ENCODE measurements at regions not wholly inside any gene's neighbourhood (a gene's known extent, or its start where the extent isn't known, plus 50 kb on each side); places are given as distances from the start of the nearest gene placed in this dataset.

DNA sequence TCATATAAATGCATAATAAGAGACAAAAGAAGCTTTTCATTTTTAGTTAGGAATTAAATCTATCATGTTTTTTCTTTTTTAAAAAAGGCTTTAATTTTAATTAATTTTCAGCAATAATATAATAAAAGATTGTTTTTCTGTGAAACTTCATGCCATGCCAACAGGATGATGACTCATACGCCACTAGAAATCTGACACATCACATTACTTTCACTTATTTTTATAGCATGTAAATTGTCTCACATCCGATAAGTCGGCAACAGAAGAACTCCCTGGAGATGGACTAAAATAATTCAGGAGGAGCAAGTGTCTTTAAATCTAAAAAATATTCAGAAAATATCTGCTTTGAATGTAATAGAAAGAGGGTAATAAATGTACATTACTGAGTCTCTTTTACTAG lies 1024.2 kb upstream of the ACVR2A start:
- DNase-seq (ENCODE audit: low read depth in 2 of 2), result peak; percentile 65 to 91

DNA sequence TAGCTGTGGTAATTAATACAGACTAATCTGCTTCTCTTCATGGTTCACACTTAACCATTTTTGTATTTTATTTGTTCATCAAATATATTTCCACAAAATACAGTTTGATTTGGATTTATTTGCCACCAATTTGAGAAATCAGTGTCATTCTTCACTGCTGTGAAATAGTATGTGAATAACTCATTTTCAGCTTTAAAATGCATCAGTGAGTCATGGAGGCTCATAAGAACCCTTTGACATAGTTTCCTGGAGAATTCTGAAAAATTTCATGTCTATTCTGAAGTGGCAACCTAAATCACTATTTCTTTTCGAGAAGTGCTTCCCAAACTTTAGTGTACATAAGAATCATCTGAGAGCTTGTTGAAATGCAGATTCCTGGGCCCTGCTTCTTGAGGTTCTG lies 1026.7 kb upstream of the ACVR2A start:
- peak in 1 of 2 donors; percentile 39 for DNase-seq (ENCODE audit: low read depth in 2 of 2)

DNA sequence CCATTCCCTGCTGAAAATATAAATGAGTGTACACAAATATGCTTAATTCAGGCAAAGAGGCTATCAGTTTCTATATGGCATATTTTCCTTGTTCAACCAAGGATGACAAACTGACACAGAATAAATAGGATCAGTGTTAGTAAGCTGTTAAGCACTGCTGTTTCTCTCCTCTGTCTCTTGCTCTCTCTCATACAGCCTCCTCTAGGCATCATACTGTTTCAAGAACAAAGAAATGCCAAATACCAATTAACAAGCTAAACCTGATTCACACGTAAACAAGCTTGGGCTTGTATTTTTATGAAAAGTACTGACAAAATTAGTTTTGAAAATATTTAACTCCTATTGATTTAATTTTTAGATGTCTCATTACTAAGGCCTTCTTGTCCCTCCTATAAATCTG lies 1027.2 kb upstream of the ACVR2A start:
- no peak for DNase-seq (ENCODE audit: low read depth in 2 of 2)

DNA sequence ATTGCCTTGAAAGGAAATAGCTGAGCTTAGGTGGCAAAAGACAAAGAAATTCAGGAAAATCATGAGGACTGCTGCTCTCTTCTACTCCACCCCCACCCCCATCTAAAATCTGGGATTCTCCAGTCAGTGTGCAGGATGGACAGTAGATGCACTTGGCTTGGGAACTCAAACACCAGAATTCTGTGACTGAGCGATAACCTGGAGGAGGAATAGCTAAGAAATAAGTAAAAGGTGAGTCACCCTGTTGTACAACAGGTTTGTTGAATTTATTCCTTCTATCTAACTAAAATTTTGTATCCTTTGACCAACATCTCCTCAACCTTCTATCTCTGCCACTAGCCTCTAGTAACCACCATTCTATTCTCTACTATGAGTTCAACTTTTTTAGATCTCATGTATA lies 1029.9 kb upstream of the ACVR2A start:
- no peak for DNase-seq (ENCODE audit: low read depth in 2 of 2)

DNA sequence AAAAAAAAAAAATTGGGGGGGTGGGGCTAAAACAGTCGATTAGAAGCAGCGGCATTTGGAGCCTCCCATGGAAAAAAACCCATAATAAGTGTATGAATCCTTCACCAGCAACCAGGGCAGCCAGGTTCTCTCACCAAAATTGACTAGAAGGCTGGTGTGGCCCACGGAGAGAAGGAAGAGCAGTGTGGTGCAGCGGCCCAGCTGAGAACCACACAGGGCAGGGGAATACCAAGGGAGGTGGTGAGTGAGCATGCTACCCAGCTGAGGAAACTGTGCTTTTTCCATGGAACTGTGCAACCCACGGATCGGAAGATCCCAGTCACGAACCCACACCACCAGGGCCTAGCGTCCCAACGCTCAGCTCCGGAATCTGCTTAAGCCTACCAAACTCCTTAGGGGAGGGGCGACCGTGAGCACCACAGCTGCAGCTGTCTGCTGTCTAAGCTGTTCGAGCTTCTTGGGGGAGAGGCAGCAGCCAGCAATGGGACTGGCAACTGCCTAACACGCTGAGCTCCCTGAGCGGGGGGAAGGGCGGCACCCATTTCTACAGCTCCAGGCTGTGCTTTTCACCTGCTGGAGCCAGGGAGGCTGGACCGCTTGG lies 1037.2 kb upstream of the ACVR2A start:
- no peak for DNase-seq (ENCODE audit: low read depth in 2 of 2)

DNA sequence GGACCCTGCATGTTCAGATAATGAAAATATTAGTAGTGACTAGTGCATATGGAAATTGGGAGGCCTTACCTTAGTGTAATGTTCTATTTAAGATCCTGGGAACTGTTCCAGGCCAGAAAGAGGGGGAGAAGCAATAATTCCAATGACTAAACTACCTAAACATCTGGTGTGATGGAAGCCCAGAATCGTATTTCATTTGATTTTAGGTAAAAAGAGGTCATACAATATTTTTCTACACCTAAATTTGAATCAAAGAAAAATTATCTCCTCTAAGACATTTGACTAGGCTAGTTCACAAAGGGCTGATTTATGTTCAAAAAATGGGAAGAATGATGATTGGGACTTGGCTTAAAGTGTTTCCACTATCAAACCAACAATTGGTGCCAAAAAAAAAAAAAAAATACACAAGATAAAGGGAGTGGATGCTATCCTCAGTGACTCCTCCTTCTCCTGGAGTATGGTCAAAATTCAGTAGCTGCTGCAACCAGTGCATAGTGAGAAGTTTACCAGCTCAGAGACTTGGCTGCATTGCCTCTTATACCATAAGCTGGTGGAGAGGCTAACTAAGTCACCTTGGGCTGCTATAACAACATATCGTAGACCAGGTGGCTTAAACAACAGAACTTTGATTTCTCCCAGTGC lies 1038.3 kb upstream of the ACVR2A start:
- no peak for DNase-seq (ENCODE audit: low read depth in 2 of 2)

DNA sequence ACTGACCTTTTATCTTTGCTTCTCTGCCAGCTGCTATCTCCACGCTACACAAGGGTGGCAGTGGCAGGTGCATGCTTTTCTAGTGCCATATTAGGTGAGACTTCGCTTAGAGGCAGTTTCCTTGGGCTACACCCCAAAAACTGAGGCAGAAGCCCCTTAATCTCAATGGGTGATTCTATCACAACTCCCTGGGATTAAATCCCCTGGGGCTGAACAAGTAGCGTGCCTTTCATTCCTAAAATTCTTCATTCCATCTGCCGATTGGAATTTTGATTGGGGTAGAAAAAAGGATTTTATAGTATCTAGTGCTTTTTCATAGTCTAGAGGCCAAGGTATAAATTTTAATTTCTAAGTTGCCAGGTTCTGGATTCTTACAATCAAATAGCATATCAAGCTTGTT lies 1040.5 kb upstream of the ACVR2A start:
- no peak for DNase-seq (ENCODE audit: low read depth in 2 of 2)

DNA sequence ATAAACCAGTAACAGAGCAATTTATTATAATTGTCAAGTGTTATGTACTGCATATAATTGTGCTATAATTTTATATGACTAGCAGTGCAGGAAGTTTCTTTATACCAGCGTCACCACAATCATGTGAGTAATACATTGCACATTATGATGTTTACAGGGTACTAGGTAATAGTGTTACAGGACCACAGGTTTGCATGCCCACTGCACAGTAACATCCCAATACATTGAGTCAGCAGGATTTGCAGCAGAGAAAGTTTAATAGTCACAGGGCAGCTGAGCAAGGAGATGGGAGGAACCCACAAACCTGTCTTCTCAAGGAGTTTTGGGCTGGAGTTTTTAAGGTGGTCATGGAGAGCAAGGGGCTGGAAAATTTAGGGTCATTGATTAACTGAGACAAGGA lies 1042.9 kb upstream of the ACVR2A start:
- DNase-seq (ENCODE audit: low read depth in 2 of 2), result no peak

DNA sequence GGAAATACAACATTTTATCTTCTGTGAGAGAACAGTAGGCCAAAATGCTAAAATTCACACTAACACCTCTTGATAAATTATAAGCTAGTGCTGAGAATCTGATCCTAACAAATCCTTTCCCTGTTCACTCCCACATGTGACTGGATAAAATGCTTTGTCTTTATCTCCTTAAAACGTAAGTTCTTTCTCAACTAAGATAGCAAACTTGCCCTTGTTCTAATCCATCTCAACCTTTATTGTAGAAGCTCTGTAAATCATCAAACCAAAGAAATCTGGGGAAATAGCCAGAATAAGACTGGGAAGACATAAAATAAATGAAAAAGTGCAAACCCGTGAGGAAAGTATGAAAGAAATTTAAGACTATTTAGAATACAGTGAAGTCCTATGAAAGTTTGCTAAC lies 1058.4 kb upstream of the ACVR2A start:
- DNase-seq (ENCODE audit: low read depth in 2 of 2), result no peak

DNA sequence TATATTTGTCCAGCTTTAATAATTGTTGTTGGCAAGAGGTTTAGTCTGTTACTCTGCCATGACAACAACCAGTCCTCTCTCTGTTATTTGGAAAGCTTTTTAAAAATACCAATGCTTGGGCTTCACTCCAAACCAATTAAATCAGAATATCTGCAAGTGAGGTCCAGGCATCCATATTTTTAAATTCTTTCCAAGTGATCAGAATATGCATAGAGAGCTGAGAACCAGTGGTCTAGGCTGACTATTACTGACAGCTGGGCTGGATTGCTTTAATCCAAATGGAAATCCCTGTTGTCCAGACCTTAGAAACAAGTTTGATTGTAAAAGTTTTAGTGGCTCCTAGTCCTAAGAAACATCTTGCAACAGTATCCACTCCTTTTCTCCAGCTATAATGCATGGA lies 1059.7 kb upstream of the ACVR2A start:
- no peak for DNase-seq (ENCODE audit: low read depth in 2 of 2)

DNA sequence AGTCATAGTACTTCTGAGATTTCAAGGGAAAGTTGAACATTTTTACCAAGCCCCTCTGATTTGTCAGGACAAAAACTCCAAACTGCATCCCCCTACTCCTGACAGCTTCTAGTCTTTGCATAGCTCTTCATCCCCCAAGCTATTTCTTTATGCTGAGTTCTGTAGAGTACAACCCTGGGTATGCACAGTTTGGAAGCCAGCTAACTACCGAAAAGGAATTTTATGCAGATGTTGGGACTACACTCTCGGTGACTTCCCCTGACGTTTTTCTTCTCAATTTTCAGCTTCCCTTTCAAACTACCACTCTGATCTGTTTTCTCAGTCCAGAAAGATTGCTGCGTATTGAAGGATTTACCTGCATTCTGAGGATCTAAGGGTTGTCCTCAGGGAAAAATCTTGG lies 1060.2 kb upstream of the ACVR2A start:
- no peak for DNase-seq (ENCODE audit: low read depth in 2 of 2)

DNA sequence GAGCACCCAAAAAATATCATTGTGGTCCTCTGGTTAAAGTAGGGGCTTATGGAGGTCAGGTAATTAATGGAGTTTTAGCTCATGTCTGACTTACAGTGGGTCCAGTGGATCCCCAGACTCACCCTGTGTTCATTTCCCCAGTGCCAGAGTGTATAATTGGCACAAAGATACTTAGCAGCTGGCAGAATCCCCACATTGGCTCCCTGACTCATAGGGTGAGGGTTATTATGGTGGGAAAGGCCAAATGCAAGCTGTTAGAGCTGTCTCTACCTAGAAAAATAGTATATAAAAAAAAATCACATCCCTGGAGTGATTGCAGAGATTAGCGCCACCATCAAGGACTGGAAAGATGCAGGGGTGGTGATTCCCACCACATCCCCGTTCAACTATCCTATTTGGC lies 1067.6 kb upstream of the ACVR2A start:
- no peak for DNase-seq (ENCODE audit: low read depth in 2 of 2)

DNA sequence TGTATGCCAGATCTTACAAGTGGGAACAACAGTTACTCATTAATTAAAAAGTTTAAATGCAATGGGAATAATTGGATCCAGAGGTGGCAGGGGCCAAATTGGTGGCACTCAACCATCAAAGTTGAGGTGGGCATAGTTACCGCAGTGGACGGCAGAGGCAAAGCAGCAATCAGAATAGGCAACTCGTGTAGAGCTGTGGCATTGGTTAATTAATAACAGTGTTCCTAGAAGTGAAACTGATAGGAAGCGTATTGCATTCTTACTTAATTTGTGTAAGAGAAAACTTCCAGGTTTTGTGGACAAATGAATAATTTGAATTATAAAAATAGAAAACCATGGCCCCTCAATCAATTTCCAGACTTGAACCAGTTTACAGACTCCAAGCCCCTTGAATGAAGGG lies 1068.2 kb upstream of the ACVR2A start:
- no peak for DNase-seq (ENCODE audit: low read depth in 2 of 2)

DNA sequence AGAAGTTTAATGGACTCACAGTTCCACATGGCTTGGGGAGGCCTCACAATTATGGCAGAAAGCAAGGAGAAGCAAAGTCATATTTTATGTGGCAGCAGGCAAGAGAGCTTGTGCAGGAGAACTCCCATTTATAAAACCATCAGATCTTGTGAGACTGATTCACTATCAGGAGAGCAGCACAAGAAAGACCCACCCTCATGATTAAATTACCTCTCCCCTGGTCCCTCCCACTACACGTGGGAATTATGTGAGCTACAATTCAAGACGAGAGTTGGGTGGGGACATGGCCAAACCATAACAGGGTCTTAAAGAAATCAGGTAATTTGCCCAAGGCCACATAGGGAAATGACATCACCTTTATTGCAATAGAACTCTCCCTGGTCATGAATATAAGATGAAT lies 1073.3 kb upstream of the ACVR2A start:
- DNase-seq (ENCODE audit: low read depth in 2 of 2), result no peak

DNA sequence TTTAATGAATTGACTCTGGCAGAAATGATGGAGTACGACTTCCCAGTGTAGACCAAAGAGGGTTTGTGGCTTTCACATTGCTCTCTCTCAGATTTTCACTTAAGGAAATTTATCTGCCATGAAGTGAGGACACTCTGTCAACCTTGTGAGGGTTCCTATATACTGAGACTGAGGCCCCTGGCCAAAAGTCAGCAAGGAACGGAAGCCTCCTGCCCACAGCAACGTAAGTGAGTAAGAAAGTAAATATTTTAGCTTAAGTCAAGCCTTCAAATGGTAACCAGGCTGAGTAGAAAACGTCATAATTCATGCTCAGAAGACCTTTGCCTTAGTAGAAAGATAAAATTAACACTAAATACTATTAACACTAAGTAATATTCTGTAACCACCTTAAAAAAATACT lies 1080.5 kb upstream of the ACVR2A start:
- peak in 1 of 2 donors; percentile 0 for DNase-seq (ENCODE audit: low read depth in 2 of 2)

DNA sequence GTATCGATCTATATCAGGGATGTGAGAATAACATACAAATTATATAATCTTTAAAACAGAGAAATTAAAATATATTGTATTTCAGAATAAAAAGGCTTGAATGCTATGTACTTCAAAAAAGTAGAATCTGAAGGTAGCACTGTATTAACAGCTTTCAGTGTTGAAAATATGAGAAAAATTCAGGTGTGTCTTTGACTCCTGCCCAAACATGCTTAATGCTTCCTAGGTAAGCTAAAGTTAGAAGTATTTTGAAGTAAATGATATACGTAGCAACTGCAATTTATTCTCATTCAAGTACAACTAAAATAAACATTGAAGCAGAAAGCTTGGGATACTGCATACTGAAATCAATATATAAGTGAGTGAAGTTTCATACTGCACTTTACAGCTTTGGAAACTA lies 1082.0 kb upstream of the ACVR2A start:
- DNase-seq (ENCODE audit: low read depth in 2 of 2), result no peak

DNA sequence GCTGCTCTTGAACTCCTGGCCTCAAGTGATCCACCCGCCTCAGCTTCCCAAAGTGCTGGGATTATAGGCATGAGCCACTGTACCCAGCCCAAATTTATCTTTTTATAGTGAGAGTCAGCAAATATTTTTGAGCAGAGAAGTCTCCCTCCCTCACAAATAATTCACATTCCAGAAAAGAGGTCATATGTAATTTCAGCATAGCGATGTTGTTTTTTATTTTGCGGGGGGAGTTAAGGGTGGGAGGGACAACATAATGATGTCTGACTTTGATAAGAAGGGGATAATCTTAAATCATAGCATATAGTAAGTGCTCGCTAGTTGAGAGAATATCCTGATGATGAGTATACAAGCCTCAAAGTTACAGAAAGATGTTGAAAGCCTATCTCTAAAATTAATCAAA lies 1090.2 kb upstream of the ACVR2A start:
- DNase-seq (ENCODE audit: low read depth in 2 of 2), result no peak

DNA sequence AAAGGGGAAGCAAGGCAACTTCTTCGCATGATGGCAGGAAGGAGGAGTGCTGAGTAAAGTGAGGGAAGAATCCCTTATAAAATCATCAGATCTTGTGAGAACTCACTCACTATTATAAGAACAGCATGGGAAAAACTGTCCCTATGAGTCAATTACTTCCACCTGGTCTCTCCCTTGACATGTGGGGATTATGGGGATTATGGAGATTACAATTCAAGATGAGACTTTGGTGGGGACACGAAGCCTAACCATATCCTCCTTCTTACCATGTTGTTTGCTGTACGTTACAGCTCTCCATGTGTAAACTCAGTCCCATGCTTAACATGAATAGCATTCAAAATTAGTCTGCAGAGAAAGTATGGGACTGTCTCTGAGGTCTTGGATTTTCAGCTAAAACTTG lies 1096.8 kb upstream of the ACVR2A start:
- DNase-seq (ENCODE audit: low read depth in 2 of 2), result no peak

DNA sequence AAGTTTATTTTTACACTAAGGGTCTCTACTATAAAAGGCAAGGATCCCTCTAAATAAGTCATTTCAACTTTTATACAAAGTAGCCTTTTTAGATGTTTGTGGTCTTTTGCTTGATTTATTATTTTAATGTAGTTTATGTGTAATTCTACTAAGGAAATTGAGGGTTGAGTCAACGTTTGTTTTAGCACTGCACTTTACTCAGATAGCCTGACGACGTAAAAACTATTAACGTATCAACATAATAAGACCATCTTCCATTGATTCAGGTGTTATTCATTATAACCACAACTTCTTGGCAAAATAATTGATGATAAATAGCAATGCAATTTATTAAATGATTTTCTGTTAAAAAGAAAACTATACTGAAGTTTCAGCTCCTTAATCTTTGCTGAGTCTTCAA lies 1103.6 kb upstream of the ACVR2A start:
- DNase-seq (ENCODE audit: low read depth in 2 of 2), result no peak

DNA sequence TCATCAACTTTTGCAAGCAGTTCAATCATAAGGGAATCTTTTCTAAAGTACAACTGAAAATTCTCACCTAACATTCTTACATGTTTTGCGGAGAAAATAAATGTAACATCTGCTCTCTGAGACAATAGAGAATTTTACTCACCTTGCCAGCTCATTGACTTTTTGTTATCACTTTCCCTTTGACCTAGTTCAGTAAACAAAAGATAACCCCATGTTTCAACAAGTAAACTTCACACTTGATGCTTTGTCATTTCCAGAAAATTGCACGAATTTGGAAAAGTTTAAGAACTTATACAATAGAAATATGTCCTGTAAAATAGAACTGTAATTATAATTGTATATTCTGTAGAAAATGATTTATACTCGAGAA lies 1110.0 kb upstream of the ACVR2A start:
- no peak for DNase-seq (ENCODE audit: low read depth in 2 of 2)

DNA sequence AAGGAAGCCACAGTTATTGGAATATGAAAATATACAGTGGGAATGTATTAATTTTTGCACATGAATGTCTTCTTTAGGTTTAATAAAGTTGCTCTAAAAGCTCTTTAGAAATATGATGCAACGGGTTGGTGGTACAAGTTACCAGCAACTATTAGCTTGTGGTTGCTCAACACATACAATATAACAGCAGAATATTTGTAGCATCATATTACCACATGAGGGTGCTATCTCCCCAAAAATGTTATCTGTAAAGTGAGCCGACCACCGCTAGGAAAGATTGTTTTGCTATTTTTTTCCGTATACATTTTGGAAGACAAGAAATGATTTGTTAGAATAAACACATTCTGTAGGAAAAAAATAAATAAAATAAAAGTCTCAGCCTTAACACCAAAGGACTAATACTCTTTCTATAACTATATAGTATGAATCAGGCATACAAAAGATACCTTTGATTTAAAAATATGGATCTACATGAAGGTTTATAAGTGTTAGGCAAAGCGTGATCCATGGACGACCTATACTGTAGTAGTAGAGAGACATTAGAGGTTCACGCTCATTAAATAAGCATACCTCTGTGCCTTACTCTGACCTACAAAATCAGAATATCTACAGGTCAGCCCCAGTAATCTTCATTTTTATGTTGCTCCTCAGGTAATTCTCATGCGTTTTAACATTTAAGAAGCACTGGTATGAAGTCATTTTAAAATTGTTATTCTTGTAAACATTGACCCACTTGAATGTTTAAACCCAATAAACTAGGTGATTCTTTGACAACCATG lies 1110.6 kb upstream of the ACVR2A start:
- peak; percentile 50 to 69 for DNase-seq (ENCODE audit: low read depth in 2 of 2)

DNA sequence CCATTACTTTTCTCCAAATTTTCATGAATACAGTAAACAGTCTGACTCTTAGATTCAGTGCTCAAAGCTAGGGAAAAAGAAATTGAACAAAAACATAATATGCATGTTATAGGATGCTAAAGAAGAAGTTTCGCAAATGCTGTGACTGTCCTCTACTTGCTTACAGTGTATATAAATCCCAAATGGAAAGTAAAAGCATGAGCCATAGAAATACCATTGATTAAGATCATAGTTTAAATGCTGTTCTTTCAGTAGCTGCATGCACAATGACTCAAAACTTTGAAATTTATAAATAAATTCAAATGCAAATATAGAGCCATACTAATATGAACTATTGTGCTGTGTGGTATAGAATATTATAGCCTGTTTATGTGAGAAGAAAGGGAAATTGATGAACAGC lies 1113.9 kb upstream of the ACVR2A start:
- DNase-seq (ENCODE audit: low read depth in 2 of 2), result no peak

DNA sequence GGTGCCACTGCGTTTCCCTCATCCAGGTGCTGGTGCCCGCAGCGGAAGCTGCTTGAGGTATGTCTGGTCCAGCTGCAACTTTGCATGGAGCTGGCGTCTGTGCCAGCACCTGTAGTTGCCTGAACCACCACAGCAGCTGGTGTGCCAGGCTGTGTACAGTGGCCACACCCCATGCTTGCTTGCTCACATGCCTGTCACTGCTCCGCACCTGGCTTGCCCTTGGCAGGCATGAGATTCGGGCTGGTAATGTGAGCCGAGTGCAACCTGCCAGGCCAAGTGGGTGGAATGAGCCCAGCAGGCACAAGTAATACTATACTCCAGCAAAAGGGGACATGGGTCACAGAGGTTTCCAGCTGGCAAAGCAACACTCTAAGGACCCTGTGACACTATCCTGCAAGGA lies 1123.3 kb upstream of the ACVR2A start:
- no peak for DNase-seq (ENCODE audit: low read depth in 2 of 2)

Measured in dermis microvascular lymphatic vessel endothelial cell (primary cell).